ENCODE measurements at regions not wholly inside any gene's neighbourhood (a gene's known extent, or its start where the extent isn't known, plus 50 kb on each side); places are given as distances from the start of the nearest gene placed in this dataset.
A peak's percentile ranks its signal among the peaks of the same experiment; 100 is the strongest.
"Not testable (repeated sequence)": the region's sequence is repeated elsewhere in the genome, so short reads cannot be mapped to it uniquely, and the experiment has no call there.

DNA sequence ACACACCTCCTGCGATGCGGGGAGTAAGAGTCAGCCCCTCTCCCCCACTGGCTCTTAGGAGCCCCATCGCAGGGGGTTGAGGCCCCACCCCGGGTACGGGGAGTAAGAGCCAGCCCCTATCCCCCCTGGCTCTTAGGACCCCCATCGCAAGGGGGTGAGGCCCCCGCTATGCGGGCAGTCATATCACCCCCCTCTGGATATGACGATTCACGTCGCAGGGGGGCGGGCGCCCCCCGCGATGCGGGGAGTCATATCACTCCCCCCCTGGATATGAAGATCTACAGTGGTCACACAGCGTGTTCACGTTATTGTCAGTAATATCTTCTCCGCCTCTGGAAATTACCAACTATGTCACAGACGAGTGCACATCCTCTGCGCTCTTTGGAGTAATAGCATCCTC, 61.1 kb downstream of the DEFB131A start:
- H3K9me2 ChIP-seq (replicated peaks; ENCODE audit: insufficient read depth, low read length); H4K20me1 ChIP-seq (ENCODE audit: insufficient read depth, low read depth, low read length); H3K79me2 ChIP-seq (ENCODE audit: low read length); H3K9ac ChIP-seq (ENCODE audit: low read length); H3K4me1 ChIP-seq (ENCODE audit: low read length); H3K4me3 ChIP-seq (ENCODE audit: low read length); H3K27me3 ChIP-seq (ENCODE audit: low read length); H2AFZ ChIP-seq (ENCODE audit: low read length); H3K36me3 ChIP-seq (ENCODE audit: insufficient read depth, low read length); H3K4me2 ChIP-seq (ENCODE audit: low read depth, low read length, poor library complexity, severe bottlenecking); DNase-seq; H3K27ac ChIP-seq (ENCODE audit: low read length); H3K9me3 ChIP-seq (ENCODE audit: low read length): not testable (repeated sequence)

DNA sequence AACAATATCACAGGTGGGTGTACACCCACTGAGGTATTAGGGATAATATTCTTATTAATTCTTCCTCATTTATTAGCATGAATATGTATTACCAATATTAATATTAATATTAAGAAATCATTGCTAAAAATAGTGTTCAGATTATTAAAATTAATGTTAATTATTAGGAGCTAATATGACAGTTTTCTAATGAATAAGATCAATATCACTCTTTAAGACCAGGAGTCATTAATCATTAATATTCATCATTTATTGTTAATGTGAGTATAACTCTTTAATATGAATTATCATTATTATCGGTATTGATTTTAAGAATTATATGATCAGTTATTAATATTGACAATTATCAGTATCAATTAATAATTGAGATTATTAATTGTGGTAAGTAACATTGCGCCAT, 62.5 kb downstream of the DEFB131A start:
- not testable (repeated sequence) for H3K27me3 ChIP-seq (ENCODE audit: low read length); H3K36me3 ChIP-seq (ENCODE audit: insufficient read depth, low read length); H3K9me2 ChIP-seq (replicated peaks; ENCODE audit: insufficient read depth, low read length); H3K79me2 ChIP-seq (ENCODE audit: low read length); H3K4me1 ChIP-seq (ENCODE audit: low read length); H3K4me2 ChIP-seq (ENCODE audit: low read depth, low read length, poor library complexity, severe bottlenecking); H4K20me1 ChIP-seq (ENCODE audit: insufficient read depth, low read depth, low read length); H2AFZ ChIP-seq (ENCODE audit: low read length); H3K9ac ChIP-seq (ENCODE audit: low read length); DNase-seq; H3K4me3 ChIP-seq (ENCODE audit: low read length); H3K9me3 ChIP-seq (ENCODE audit: low read length); H3K27ac ChIP-seq (ENCODE audit: low read length)

DNA sequence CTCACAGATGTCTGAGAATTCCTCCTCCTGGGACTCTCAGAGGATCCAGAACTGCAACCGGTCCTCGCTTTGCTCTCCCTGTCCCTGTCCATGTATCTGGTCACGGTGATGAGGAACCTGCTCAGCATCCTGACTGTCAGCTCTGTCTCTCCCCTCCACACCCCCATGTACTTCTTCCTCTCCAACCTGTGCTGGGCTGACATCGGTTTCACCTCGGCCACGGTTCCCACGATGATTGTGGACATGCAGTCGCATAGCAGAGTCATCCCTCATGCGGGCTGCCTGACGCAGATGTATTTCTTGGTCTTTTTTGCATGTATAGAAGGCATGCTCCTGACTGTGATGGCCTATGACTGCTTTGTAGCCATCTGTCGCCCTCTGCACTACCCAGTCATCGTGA, 68.7 kb downstream of the DEFB131A start:
- not testable (repeated sequence) for H3K79me2 ChIP-seq (ENCODE audit: low read length); H2AFZ ChIP-seq (ENCODE audit: low read length); H3K9me2 ChIP-seq (replicated peaks; ENCODE audit: insufficient read depth, low read length); H3K4me2 ChIP-seq (ENCODE audit: low read depth, low read length, poor library complexity, severe bottlenecking); H4K20me1 ChIP-seq (ENCODE audit: insufficient read depth, low read depth, low read length); H3K9me3 ChIP-seq (ENCODE audit: low read length); H3K27me3 ChIP-seq (ENCODE audit: low read length); H3K27ac ChIP-seq (ENCODE audit: low read length); H3K4me1 ChIP-seq (ENCODE audit: low read length); H3K9ac ChIP-seq (ENCODE audit: low read length); H3K4me3 ChIP-seq (ENCODE audit: low read length); DNase-seq; H3K36me3 ChIP-seq (ENCODE audit: insufficient read depth, low read length)

DNA sequence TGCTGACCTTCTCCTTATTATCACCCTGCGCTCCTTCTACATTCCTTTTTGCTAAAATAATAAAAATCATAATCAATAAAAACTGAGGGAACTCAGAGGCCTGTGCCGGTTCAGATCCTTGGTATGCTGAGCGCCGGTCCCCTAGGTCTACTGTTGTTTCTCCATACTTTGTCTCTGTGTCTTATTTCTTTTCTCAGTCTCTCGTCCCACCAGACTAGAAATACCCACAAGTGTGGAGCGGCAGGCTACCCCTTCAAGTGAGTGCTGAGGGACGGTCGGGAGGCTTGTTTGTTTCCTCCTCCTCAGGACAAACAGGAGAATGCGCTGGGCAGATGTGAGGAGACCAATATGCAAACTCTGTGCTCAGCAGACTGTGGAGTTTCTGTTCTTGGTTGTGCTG, 75.4 kb downstream of the DEFB131A start:
- H3K4me3 ChIP-seq (ENCODE audit: low read length); H3K4me1 ChIP-seq (ENCODE audit: low read length); H3K79me2 ChIP-seq (ENCODE audit: low read length); H3K9me2 ChIP-seq (replicated peaks; ENCODE audit: insufficient read depth, low read length); H3K36me3 ChIP-seq (ENCODE audit: insufficient read depth, low read length); H3K4me2 ChIP-seq (ENCODE audit: low read depth, low read length, poor library complexity, severe bottlenecking); H3K27me3 ChIP-seq (ENCODE audit: low read length); H3K27ac ChIP-seq (ENCODE audit: low read length); H4K20me1 ChIP-seq (ENCODE audit: insufficient read depth, low read depth, low read length); H2AFZ ChIP-seq (ENCODE audit: low read length); H3K9me3 ChIP-seq (ENCODE audit: low read length); DNase-seq; H3K9ac ChIP-seq (ENCODE audit: low read length): not testable (repeated sequence)

DNA sequence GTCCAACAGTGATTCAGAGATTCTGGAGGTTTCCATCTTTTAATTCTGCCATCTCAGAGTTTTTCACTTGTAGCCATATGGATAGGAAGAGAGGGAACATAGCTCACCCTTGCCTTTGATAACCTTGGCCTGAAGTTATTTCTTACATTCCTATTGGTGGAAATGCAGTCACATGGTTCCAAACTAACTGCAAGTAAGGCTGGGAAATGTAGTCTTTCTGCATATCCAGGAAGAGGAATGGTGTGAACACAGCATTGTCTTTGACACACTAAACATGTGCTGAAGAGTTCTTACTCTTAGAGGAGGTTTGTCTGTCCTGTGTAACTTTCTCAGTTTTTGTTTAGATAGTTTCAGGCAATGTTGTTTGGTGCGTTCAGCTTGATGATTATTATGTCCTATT, 78.7 kb downstream of the DEFB131A start:
- H3K9me2 ChIP-seq (replicated peaks; ENCODE audit: insufficient read depth, low read length); H4K20me1 ChIP-seq (ENCODE audit: insufficient read depth, low read depth, low read length); H3K36me3 ChIP-seq (ENCODE audit: insufficient read depth, low read length); H3K9ac ChIP-seq (ENCODE audit: low read length); H3K9me3 ChIP-seq (ENCODE audit: low read length); H3K27ac ChIP-seq (ENCODE audit: low read length); H3K27me3 ChIP-seq (ENCODE audit: low read length); H3K4me3 ChIP-seq (ENCODE audit: low read length); H3K4me1 ChIP-seq (ENCODE audit: low read length); H2AFZ ChIP-seq (ENCODE audit: low read length); H3K79me2 ChIP-seq (ENCODE audit: low read length); H3K4me2 ChIP-seq (ENCODE audit: low read depth, low read length, poor library complexity, severe bottlenecking): not testable (repeated sequence)
- peak; percentile 53 for DNase-seq

DNA sequence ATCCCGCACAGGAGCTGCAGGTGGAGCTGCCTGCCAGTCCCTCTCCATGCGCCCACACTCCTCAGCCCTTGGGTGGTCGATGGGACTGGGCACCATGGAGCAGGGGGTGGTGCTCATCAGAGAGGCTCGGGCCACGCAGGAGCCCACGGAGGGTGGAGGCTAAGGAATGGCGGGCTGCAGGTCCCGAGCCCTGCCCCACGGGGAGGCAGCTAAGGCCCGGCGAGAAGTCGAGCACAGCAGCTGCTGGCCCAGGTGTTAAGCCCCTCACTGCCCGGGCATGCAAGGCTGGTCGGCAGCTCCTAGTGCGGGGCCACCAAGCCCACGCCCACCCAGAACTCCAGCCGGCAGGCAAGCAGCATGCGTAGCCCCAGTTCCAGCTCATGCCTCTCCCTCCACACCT, 80.2 kb downstream of the DEFB131A start:
- H3K36me3 ChIP-seq (ENCODE audit: insufficient read depth, low read length); H3K4me3 ChIP-seq (ENCODE audit: low read length); DNase-seq; H3K4me2 ChIP-seq (ENCODE audit: low read depth, low read length, poor library complexity, severe bottlenecking); H3K9ac ChIP-seq (ENCODE audit: low read length); H4K20me1 ChIP-seq (ENCODE audit: insufficient read depth, low read depth, low read length); H3K27ac ChIP-seq (ENCODE audit: low read length); H3K79me2 ChIP-seq (ENCODE audit: low read length); H3K27me3 ChIP-seq (ENCODE audit: low read length); H3K9me2 ChIP-seq (replicated peaks; ENCODE audit: insufficient read depth, low read length); H3K9me3 ChIP-seq (ENCODE audit: low read length); H3K4me1 ChIP-seq (ENCODE audit: low read length); H2AFZ ChIP-seq (ENCODE audit: low read length): not testable (repeated sequence)

DNA sequence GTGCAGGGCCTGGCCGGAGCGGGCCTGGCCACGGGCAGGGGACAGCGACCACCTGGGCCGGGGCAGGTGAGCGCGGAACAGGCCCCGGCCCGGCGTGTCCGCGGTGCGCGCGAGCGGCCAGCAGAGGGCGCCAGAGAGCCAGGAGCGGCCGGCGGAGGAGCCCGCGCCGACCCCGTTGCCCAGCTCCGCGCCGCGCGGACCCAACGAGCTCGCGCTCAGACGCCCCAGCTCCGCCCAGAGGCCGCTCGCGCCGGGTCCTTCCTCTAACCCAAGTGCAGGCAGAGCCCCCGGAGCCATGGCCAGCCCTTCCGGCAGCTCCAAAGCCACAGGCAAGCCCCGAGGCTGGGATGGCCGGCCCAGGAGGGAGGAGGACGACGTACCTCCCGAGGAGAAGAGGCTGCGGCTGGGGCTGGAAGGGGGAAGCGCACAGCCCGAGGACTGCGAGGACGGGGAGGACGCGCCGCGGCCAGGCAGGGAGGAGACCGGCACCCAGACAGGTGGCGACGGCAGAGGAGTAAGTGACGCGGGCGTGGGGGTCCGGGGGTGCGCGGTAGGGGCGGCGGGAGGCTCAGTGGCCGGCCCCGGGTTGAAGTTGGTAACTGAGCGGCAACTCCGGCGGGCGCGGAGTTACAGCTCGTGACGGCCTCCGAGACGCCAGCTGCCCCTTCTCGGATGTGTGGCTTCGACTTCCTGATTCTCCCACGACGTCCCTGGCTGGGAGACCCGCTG, 88.1 kb downstream of the DEFB131A start:
- not testable (repeated sequence) for H2AFZ ChIP-seq (ENCODE audit: low read length); H3K9ac ChIP-seq (ENCODE audit: low read length)

DNA sequence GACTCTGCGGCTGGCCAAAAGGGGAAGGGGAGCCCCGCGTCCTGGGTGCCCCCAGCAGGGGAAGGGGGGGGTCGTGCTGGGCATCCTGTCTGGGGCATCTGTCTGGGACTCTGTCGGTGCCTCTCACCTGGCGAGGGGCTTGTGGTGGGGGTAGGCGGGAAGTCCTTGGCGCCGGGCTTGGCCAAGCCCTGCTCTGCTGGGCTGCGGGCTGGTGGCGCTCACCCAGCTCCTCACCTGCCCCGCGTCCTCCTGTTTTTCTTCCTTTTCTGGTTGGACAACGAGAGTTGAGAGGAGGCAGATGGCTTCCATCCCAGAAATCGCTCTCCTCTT, 88.6 kb downstream of the DEFB131A start:
- H3K79me2 ChIP-seq (ENCODE audit: low read length); H4K20me1 ChIP-seq (ENCODE audit: insufficient read depth, low read depth, low read length); H3K9me2 ChIP-seq (replicated peaks; ENCODE audit: insufficient read depth, low read length); H3K9me3 ChIP-seq (ENCODE audit: low read length); H3K4me1 ChIP-seq (ENCODE audit: low read length); H3K27me3 ChIP-seq (ENCODE audit: low read length); H3K27ac ChIP-seq (ENCODE audit: low read length); H3K4me2 ChIP-seq (ENCODE audit: low read depth, low read length, poor library complexity, severe bottlenecking); DNase-seq; H2AFZ ChIP-seq (ENCODE audit: low read length); H3K9ac ChIP-seq (ENCODE audit: low read length); H3K36me3 ChIP-seq (ENCODE audit: insufficient read depth, low read length); H3K4me3 ChIP-seq (ENCODE audit: low read length): not testable (repeated sequence)

More for the DNA sequence above, 88.1 kb downstream of the DEFB131A start:
- H3K9me3 ChIP-seq (ENCODE audit: low read length); H3K79me2 ChIP-seq (ENCODE audit: low read length); H3K36me3 ChIP-seq (ENCODE audit: insufficient read depth, low read length); H3K4me1 ChIP-seq (ENCODE audit: low read length); H3K4me3 ChIP-seq (ENCODE audit: low read length); H4K20me1 ChIP-seq (ENCODE audit: insufficient read depth, low read depth, low read length); H3K27me3 ChIP-seq (ENCODE audit: low read length); H3K4me2 ChIP-seq (ENCODE audit: low read depth, low read length, poor library complexity, severe bottlenecking); H3K27ac ChIP-seq (ENCODE audit: low read length); H3K9me2 ChIP-seq (replicated peaks; ENCODE audit: insufficient read depth, low read length): not testable (repeated sequence)
- DNase-seq: peak; percentile 46

DNA sequence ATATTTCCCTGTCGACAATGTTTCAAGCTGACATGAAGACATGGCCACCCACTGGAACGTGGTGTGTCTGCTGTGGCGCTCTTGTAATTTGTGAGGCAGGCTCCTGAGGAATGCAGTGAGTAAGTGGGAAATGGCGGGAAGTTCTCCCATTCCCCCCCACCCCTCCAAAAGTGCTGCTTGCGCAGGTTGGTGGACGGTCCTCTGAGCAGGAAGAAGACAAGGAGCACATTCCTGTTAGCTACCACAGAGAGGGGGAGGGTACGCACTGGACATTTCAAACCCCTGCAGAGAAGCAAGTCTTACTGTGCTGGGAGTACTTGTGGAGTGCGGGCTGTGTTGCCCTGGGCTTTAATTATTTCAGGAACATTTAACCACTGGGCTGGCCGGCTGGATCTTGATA, 92.9 kb downstream of the DEFB131A start:
- DNase-seq; H2AFZ ChIP-seq (ENCODE audit: low read length); H3K4me2 ChIP-seq (ENCODE audit: low read depth, low read length, poor library complexity, severe bottlenecking): not testable (repeated sequence)

More for the DNA sequence above, 92.9 kb downstream of the DEFB131A start:
- H3K27me3 ChIP-seq (ENCODE audit: low read length); H3K9ac ChIP-seq (ENCODE audit: low read length); H3K9me2 ChIP-seq (replicated peaks; ENCODE audit: insufficient read depth, low read length); H3K4me3 ChIP-seq (ENCODE audit: low read length); H4K20me1 ChIP-seq (ENCODE audit: insufficient read depth, low read depth, low read length); H3K4me1 ChIP-seq (ENCODE audit: low read length); H3K36me3 ChIP-seq (ENCODE audit: insufficient read depth, low read length); H3K27ac ChIP-seq (ENCODE audit: low read length); H3K9me3 ChIP-seq (ENCODE audit: low read length); H3K79me2 ChIP-seq (ENCODE audit: low read length): not testable (repeated sequence)
